ENCODE measurements at regions not wholly inside any gene's neighbourhood (a gene's known extent, or its start where the extent isn't known, plus 50 kb on each side); places are given as distances from the start of the nearest gene placed in this dataset.

- H3K4me3 ChIP-seq (ENCODE audit: low read depth, low read length), result no peak overlapping the region
- TF ChIP-seq, protein P1, sequence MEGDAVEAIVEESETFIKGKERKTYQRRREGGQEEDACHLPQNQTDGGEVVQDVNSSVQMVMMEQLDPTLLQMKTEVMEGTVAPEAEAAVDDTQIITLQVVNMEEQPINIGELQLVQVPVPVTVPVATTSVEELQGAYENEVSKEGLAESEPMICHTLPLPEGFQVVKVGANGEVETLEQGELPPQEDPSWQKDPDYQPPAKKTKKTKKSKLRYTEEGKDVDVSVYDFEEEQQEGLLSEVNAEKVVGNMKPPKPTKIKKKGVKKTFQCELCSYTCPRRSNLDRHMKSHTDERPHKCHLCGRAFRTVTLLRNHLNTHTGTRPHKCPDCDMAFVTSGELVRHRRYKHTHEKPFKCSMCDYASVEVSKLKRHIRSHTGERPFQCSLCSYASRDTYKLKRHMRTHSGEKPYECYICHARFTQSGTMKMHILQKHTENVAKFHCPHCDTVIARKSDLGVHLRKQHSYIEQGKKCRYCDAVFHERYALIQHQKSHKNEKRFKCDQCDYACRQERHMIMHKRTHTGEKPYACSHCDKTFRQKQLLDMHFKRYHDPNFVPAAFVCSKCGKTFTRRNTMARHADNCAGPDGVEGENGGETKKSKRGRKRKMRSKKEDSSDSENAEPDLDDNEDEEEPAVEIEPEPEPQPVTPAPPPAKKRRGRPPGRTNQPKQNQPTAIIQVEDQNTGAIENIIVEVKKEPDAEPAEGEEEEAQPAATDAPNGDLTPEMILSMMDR (IDR thresholded peaks at IDR 0.05; ENCODE audit: insufficient read depth, low read depth, low read length), result no peak
- no peak for DNase-seq (ENCODE audit: low read depth)
Observed at GRCh38 chr11:116353589-116353988, 419.2 kb downstream of the BUD13 start.

GRCh38 chr11:116352881-116353280 is 419.9 kb downstream of the BUD13 start:
- no peak overlapping the region for H3K4me3 ChIP-seq (ENCODE audit: low read depth, low read length)
- DNase-seq (ENCODE audit: low read depth), result no peak
- TF ChIP-seq, protein P1 (IDR thresholded peaks at IDR 0.05; ENCODE audit: insufficient read depth, low read depth, low read length), result no peak

DNA sequence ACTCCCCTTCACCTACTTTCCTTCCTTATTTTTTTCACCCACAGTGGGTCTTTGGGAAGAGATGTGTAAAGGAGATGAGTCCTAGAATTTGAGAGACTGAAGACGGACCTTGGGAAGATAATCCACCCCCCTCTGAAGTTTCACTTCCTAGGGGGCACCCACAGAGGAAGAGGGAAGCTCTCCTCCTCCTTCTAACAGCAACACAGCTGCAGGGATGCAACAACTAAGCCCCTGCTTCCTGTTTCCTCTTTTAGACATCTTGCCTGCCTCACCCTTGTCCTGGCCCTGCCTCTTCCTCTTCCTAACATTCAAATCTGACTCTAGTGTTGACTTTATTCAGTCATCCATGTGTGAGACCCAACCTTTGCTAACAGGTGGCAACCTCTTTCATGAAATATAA is 424.6 kb downstream of the BUD13 start:
- TF ChIP-seq, protein P1 (IDR thresholded peaks at IDR 0.05; ENCODE audit: insufficient read depth, low read depth, low read length), result no peak
- no peak overlapping the region for H3K4me3 ChIP-seq (ENCODE audit: low read depth, low read length)
- DNase-seq (ENCODE audit: low read depth), result no peak

- TF ChIP-seq, protein P1 (IDR thresholded peaks at IDR 0.05; ENCODE audit: insufficient read depth, low read depth, low read length), result no peak
- no peak for DNase-seq (ENCODE audit: low read depth)
- no peak overlapping the region for H3K4me3 ChIP-seq (ENCODE audit: low read depth, low read length)
Observed at GRCh38 chr11:116345575-116345974, 427.2 kb downstream of the BUD13 start.

DNA sequence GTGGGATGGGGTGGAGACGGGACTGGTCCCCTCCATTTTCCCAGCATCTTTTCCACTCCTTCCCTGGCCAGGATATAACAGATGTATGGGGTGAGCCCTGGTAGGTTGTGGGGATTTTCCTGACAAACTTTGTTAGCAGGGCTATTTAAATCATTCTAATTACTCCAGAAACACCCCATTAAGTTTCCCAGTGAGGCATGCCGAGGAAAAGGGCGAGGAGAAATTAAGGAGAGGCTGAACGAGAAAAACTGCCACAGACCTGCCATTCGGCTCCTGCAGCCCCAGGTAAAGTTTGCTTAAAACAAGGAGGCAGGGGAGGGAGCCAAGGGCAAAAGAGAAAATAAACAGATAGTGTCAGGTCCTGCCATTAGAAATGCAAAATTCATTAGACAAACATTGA is 428.2 kb downstream of the BUD13 start:
- H3K4me3 ChIP-seq (ENCODE audit: low read depth, low read length), result no peak overlapping the region
- TF ChIP-seq, protein P1 (IDR thresholded peaks at IDR 0.05; ENCODE audit: insufficient read depth, low read depth, low read length), result no peak
- no peak for DNase-seq (ENCODE audit: low read depth)

GRCh38 chr11:116343270-116343669 is 429.5 kb downstream of the BUD13 start:
- H3K4me3 ChIP-seq (ENCODE audit: low read depth, low read length), result no peak overlapping the region
- TF ChIP-seq, protein P1 (IDR thresholded peaks at IDR 0.05; ENCODE audit: insufficient read depth, low read depth, low read length), result no peak
- DNase-seq (ENCODE audit: low read depth), result no peak

DNA sequence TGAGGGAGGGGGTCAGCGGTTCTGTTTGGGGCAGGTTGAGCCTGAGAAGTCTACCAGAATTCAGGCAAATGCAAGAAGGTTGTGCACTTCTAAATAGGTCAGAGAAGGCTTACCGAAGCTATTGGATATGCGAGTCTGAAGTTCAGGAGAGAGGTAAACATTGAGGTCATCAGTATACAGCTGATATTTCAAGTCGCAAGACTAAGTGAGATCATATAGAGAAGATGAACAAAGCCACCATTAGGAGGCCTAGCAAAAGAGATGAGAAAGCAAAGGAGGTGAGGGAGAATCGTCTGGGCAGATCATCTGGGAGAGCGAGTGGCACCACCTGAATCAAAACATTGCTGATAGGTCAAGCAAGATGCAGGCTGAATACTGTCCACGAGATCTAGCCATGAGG is 430.6 kb downstream of the BUD13 start:
- TF ChIP-seq, protein P1 (IDR thresholded peaks at IDR 0.05; ENCODE audit: insufficient read depth, low read depth, low read length), result no peak
- no peak for DNase-seq (ENCODE audit: low read depth)
- no peak overlapping the region for H3K4me3 ChIP-seq (ENCODE audit: low read depth, low read length)
